GM12892 (cell line): ENCODE measurements at regions not wholly inside any gene's neighbourhood (a gene's known extent, or its start where the extent isn't known, plus 50 kb on each side); places are given as distances from the start of the nearest gene placed in this dataset.

Experiments
- DNase-seq: peaks from one replicate; pipeline ENCODE4 v3.0.0; 2011; ENCODE audit not compliant: insufficient read length
- FAIRE-seq: peaks from 2 replicates; lab custom pipeline; 2011; peaks lifted over from hg19 to GRCh38; lab: Jason Lieb, UNC
- POLR2A ChIP-seq: IDR thresholded peaks from 2 replicates; pipeline ENCODE4 v1.6.1; 2011; ENCODE audit warnings: low read depth, low read length, control low read depth
- POLR2AphosphoS5 ChIP-seq: IDR thresholded peaks from 2 replicates; pipeline ENCODE4 v1.6.1; 2011; ENCODE audit warnings: low read depth, low read length, control low read depth
- TAF1 ChIP-seq: IDR thresholded peaks from 2 replicates; pipeline ENCODE4 v1.6.1; 2011; ENCODE audit warnings: low read depth, mild to moderate bottlenecking, control low read depth, low read length, borderline replicate concordance

DNA sequence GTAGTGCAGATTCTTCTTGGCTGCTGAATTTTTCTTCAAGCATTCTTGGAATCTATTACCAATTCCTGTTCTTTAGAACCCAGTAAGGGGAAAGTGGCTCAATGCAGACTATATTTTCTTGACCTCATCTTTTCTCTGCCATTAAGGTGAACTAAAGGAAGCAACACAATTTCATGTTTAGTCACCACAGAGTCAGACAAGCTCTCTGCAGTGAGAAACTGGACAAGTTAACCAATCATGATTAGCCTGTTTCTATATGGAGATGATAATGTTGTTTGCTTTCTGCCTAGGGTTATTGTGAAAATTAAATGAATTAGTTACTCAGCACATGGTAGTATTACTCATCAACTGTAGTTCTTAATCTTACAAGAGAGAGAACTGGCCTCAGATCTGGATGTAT, 1075.1 kb downstream of the AGBL1 start:
- FAIRE-seq (no peak), DNase-seq (no peak)
- no peak for TF ChIP-seq TAF1
- TF ChIP-seq POLR2A: no peak
- no peak for TF ChIP-seq POLR2AphosphoS5

DNA sequence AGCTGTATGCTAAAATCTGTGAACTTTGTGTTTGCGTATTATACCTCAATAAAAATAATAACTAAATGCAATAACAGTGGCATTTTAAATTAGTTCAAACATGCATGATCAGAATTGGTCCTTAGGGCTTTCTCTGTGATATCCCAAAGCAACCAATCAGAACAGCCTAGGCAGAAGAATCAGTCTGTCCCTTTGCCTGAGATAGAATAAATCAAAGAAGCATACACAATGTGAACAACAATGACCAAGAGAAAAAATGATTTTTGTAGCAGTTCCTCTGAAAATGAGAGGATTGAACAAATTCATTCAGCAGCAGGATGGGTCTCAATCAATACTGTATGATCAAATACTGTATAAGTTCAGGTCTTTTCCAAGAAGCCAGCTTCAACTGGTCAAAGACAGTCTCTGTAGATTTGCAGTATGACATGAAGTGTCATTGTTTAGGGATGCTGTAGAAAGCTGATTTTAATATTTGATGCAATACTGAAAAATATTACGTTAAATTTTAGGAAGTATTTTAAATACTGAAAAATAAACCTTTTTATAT, 1071.6 kb downstream of the AGBL1 start:
- no peak for TF ChIP-seq TAF1
- TF ChIP-seq POLR2AphosphoS5: no peak
- no peak for TF ChIP-seq POLR2A
- DNase-seq (no peak), FAIRE-seq (no peak)

DNA sequence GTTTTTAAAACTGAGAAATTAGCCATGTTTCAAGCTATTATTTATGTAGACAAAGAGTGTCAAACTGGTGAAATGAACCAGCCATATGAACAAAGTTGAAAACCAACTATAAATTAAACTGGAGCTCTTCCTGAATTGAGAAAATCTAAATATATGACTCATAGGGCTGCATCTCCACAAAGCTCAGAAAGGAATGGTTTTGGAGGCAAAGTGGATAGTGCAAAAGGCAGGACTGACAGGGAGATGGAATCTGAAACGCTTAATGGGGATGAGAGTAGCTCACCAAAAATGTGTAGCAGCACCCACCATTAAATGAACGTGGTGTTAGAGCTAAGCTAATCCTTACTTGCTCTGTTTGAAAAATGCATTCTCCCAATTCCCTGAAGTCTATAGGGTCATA, 1066.0 kb downstream of the AGBL1 start:
- no peak for DNase-seq
- no peak for FAIRE-seq
- TF ChIP-seq POLR2A: no peak
- no peak for TF ChIP-seq POLR2AphosphoS5
- no peak for TF ChIP-seq TAF1

GRCh38 chr15:87144775-87145174, 1065.1 kb downstream of the AGBL1 start:
- no peak for TF ChIP-seq TAF1
- no peak for TF ChIP-seq POLR2AphosphoS5
- TF ChIP-seq POLR2A: no peak
- DNase-seq (no peak), FAIRE-seq (no peak)

GRCh38 chr15:87142096-87142495, 1062.4 kb downstream of the AGBL1 start:
- TF ChIP-seq TAF1: no peak
- no peak for TF ChIP-seq POLR2A
- no peak for TF ChIP-seq POLR2AphosphoS5
- FAIRE-seq (no peak), DNase-seq (no peak)

DNA sequence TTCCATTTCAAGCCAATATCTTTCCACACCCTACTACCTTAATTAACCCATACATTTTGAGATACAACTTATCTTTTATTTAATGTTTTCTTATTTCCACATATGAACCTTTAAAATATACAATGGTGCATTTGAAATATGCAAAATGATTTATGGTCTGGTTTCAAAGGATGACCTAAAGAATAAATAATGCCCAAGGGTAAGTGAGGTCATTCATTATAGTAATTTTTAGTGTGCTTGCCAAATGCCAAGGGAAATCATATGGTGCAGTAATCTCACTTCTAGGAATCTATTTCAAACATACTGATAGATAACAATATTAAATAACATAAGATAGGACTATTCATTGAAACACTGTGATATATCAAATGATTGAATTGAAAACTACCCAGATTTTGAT, 1055.4 kb downstream of the AGBL1 start:
- no peak for FAIRE-seq
- no peak for TF ChIP-seq POLR2A
- no peak for TF ChIP-seq POLR2AphosphoS5
- no peak for TF ChIP-seq TAF1
- DNase-seq: no peak

DNA sequence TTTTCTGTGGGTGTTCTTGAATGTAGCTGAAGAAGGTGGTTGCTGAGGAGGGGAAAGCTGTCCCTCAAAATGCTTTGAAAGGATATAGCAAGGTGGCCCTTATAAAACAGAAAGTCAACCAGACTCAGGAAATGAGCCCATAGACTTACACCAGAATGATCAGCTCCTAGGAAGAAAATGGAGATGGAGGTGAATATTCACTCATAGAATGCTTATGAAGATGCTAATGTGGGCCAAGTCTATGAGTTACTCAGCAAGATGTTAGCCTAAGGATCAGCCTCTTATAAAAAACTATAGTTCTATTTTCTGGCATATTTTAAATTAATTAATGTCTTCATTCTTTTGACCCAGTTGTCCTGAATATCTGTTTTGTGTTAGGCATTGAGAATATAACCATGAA, 1054.0 kb downstream of the AGBL1 start:
- FAIRE-seq: no peak
- TF ChIP-seq POLR2A (no peak), TAF1 (no peak), POLR2AphosphoS5 (no peak)
- DNase-seq: no peak

GRCh38 chr15:87131067-87131466, 1051.4 kb downstream of the AGBL1 start:
- FAIRE-seq (no peak), DNase-seq (no peak)
- TF ChIP-seq TAF1: no peak
- no peak for TF ChIP-seq POLR2AphosphoS5
- no peak for TF ChIP-seq POLR2A

GRCh38 chr15:87129916-87130315, 1050.2 kb downstream of the AGBL1 start:
- FAIRE-seq: no peak
- no peak for TF ChIP-seq TAF1
- no peak for TF ChIP-seq POLR2A
- TF ChIP-seq POLR2AphosphoS5: no peak
- no peak for DNase-seq

DNA sequence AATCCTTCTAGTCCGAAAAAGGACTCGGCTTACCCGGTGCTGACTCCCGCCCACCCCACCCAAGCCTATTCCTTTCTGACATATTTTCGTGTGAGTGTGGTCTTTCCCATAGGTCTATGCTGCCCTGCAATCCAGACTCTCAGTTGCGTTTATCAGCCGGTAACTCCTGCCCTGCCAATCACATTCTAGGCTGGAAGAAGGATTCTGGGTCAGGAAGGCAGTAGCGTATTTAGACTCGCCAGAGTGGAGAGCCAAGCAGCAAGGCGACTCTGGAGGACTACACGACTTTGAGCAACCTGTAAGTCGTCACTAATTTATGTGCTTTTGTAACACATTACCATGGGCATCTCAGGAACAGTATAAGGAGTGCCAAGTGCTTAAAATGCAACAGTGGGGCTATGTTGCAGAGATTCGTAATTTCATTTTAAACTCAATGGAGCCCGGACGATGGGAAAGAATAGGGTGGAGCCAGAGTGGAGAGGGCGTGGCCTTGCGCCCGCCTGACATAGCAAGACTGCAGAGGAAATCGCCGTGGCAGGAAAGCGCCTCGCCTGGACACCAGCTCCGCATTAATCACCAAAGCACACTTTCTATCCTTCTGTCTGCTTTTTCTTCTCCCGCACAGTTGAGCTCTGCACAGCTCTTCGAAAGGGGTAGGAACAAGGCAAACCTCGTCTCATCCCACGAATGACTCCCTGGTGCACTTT, 1044.2 kb downstream of the AGBL1 start:
- TF ChIP-seq POLR2AphosphoS5: no peak
- TF ChIP-seq TAF1: no peak
- TF ChIP-seq POLR2A: no peak
- no peak for DNase-seq
- FAIRE-seq: no peak

DNA sequence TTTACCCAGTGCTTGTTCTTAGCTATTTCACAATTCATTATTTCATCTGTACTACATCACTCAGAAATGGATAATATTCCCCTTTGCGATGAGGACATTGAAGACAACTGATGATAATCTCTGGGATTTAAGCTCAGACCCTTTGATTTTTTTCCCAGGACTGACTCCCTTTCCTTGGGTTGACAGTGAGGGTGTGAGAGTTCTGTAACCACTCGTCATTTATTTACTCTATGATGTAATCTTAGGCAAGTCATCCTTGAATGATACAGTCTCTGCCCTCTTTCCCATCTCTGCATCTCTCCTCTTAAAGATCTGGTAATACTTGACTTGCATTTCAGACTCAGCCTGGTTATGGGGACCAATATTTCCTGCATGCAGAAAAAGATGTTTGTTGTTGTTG, 1041.7 kb downstream of the AGBL1 start:
- TF ChIP-seq POLR2A (no peak), POLR2AphosphoS5 (no peak), TAF1 (no peak)
- no peak for DNase-seq
- no peak for FAIRE-seq

- no peak for DNase-seq
- no peak for FAIRE-seq
- TF ChIP-seq POLR2A: no peak
- no peak for TF ChIP-seq POLR2AphosphoS5
- no peak for TF ChIP-seq TAF1
Observed at GRCh38 chr15:87120555-87120954, 1040.9 kb downstream of the AGBL1 start.

DNA sequence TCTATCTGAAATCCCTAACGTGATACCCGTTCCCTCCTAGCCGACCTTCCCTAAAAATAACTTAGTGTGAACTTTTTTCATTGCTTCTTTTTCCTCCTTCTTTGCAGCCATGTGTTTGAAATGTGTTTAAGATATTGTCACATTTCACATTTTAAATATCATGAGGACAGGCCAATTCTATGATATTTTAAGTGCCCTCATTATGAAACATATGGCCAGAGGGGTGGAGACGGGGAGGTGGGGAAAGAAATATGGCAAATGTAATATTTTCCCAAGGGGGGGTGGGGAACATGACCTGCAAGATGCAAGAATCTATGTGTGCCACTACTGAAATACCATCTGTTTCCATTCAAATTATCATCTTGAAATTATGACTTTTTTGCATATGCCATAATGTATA, 1039.2 kb downstream of the AGBL1 start:
- DNase-seq: no peak
- TF ChIP-seq POLR2A (no peak), TAF1 (no peak), POLR2AphosphoS5 (no peak)
- FAIRE-seq: no peak

GRCh38 chr15:87118435-87118834, 1038.8 kb downstream of the AGBL1 start:
- FAIRE-seq (no peak), DNase-seq (no peak)
- TF ChIP-seq POLR2AphosphoS5 (no peak), POLR2A (no peak), TAF1 (no peak)

DNA sequence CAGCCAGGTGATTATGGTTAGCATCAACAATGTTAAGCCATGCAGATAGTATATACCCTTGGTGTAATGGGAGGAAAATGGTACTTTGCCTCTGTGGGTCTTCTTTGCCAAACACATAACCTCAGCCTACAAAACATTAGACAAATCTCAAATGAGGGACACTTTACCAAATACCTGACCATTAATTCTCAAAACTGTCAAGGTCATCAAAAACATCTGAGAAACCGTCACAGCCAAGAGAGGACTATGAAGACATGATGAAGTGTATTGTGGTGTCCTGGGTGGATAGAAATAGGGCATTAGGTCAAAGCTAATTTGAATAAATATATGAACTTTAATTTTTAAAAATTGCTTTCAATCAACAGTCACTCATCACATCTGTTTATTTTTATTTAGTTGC, 1036.1 kb downstream of the AGBL1 start:
- DNase-seq: no peak
- no peak for TF ChIP-seq TAF1
- TF ChIP-seq POLR2AphosphoS5: no peak
- no peak for TF ChIP-seq POLR2A
- FAIRE-seq: no peak
